ENCODE measurements at regions not wholly inside any gene's neighbourhood (a gene's known extent, or its start where the extent isn't known, plus 50 kb on each side); places are given as distances from the start of the nearest gene placed in this dataset.

DNA sequence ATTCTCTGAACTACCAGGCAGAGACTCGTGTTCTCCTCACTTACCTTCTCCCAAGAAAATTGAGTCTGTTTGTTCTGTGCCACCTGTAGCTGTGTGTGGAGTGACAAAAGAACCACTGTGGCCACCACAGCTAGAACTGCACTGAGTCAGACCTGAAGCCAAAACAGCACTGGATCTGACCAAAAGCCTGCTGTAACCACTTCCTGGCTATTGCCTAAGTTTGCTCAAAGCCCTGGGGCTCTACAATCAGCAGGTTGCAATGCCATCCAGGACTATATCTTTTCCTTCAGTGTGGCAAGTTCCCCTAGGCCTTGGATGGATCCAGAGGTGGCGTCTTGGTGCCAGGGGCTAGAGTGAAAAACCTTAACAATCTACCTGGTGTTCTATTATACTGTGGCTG is 449.1 kb downstream of the FAM133A start:
- DNase-seq (ENCODE audit: low spot score) = no peak
- Histone ChIP-seq H2BK15ac (ENCODE audit: low read length) (no peak overlapping the region), H3K9ac (ENCODE audit: low read depth, low read length, poor library complexity) (no peak overlapping the region), H2BK12ac (ENCODE audit: low read length) (no peak overlapping the region), H3K27ac (replicated peaks; ENCODE audit: low read length) (no peak overlapping the region), H3K27me3 (ENCODE audit: control insufficient read depth in 3 of 3, insufficient read depth in 3 of 3, low read depth in 1 of 3, low read length in 3 of 3) (no peaks in the 10 kb centered on the region), H3K79me1 (ENCODE audit: low read depth, low read length) (no peaks in the 10 kb centered on the region), H2BK5ac (ENCODE audit: low read length) (no peak overlapping the region), H3K36me3 (replicated peaks in 1 of 2; ENCODE audit: control insufficient read depth in 2 of 2, insufficient read depth in 2 of 2, low read length in 2 of 2) (no peaks in the 10 kb centered on the region), H3K4me3 (ENCODE audit: low read length in 2 of 2) (no peak overlapping the region), H2BK120ac (ENCODE audit: low read depth, low read length) (no peak overlapping the region), H3K4me1 (ENCODE audit: control insufficient read depth in 2 of 2, insufficient read depth in 1 of 2, low read depth in 1 of 2, low read length in 2 of 2) (no peaks in the 10 kb centered on the region), H3K4me2 (ENCODE audit: insufficient read depth, low read length, poor library complexity, severe bottlenecking) (no peak overlapping the region), H3K18ac (ENCODE audit: low read length) (no peak overlapping the region), H4K91ac (ENCODE audit: low read depth, low read length, poor library complexity) (no peak overlapping the region), H3K4ac (ENCODE audit: low read length) (no peak overlapping the region), H3K9me3 (replicated peaks in 1 of 2; ENCODE audit: control insufficient read depth in 2 of 2, insufficient read depth in 1 of 2, low read depth in 1 of 2, low read length in 2 of 2) (no peaks in the 10 kb centered on the region), H4K8ac (ENCODE audit: low read depth, low read length) (no peak overlapping the region), H2AFZ (ENCODE audit: low read length) (no peak overlapping the region), H2AK5ac (ENCODE audit: low read depth, low read length) (no peak overlapping the region), H3K14ac (ENCODE audit: low read length) (no peak overlapping the region), H3K23ac (ENCODE audit: low read depth, low read length, poor library complexity) (no peak overlapping the region)
- no CpG with 5 or more reads among the region's 2 CpGs for WGBS, 2 donors (ENCODE audit: extremely low coverage in 2 of 2, insufficient read length in 2 of 2, insufficient replicate concordance in 1 of 2)

DNA sequence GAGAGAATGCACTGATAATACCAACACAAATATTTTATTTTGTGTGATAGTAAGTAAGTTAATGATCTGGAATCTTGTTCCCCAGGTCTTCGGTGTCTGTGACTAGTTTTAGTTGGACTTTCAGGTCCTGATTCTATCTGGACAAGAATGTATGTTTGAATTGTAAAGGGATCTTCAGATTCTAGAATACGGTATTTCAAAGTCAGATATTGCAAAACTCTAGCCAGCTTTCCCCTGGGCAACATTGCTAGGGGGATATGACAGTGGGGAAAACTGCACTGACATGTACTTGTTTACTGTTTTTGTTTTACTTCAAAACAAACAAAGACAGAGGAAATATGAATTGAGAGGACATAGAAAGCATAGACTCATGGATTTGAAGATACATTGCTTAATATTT is 489.0 kb downstream of the FAM133A start:
- H3K14ac ChIP-seq (ENCODE audit: low read length) = no peak overlapping the region
- H3K18ac ChIP-seq (ENCODE audit: low read length) = no peak overlapping the region
- H3K27ac ChIP-seq (replicated peaks; ENCODE audit: low read length) = no peak overlapping the region
- H2BK5ac ChIP-seq (ENCODE audit: low read length) = no peak overlapping the region
- H3K27me3 ChIP-seq (ENCODE audit: control insufficient read depth in 3 of 3, insufficient read depth in 3 of 3, low read depth in 1 of 3, low read length in 3 of 3) = no peaks in the 10 kb centered on the region
- H2AK5ac ChIP-seq (ENCODE audit: low read depth, low read length) = no peak overlapping the region
- no peak overlapping the region for H2BK12ac ChIP-seq (ENCODE audit: low read length)
- H3K79me1 ChIP-seq (ENCODE audit: low read depth, low read length) = no peaks in the 10 kb centered on the region
- H2BK120ac ChIP-seq (ENCODE audit: low read depth, low read length) = no peak overlapping the region
- no CpG with 5 or more reads among the region's 2 CpGs for WGBS, 2 donors (ENCODE audit: extremely low coverage in 2 of 2, insufficient read length in 2 of 2, insufficient replicate concordance in 1 of 2)
- H3K36me3 ChIP-seq (replicated peaks in 1 of 2; ENCODE audit: control insufficient read depth in 2 of 2, insufficient read depth in 2 of 2, low read length in 2 of 2) = no peaks in the 10 kb centered on the region
- no peaks in the 10 kb centered on the region for H3K4me1 ChIP-seq (ENCODE audit: control insufficient read depth in 2 of 2, insufficient read depth in 1 of 2, low read depth in 1 of 2, low read length in 2 of 2)
- no peak overlapping the region for H3K4me2 ChIP-seq (ENCODE audit: insufficient read depth, low read length, poor library complexity, severe bottlenecking)
- H3K4me3 ChIP-seq (ENCODE audit: low read length in 2 of 2) = no peak overlapping the region
- no peaks in the 10 kb centered on the region for H3K9me3 ChIP-seq (replicated peaks in 1 of 2; ENCODE audit: control insufficient read depth in 2 of 2, insufficient read depth in 1 of 2, low read depth in 1 of 2, low read length in 2 of 2)
- H2BK15ac ChIP-seq (ENCODE audit: low read length) = no peak overlapping the region
- H4K8ac ChIP-seq (ENCODE audit: low read depth, low read length) = no peak overlapping the region
- no peak for DNase-seq (ENCODE audit: low spot score)
- no peak overlapping the region for H3K4ac ChIP-seq (ENCODE audit: low read length)
- H2AFZ ChIP-seq (ENCODE audit: low read length) = no peak overlapping the region
- no peak overlapping the region for H3K23ac ChIP-seq (ENCODE audit: low read depth, low read length, poor library complexity)
- no peak overlapping the region for H3K9ac ChIP-seq (ENCODE audit: low read depth, low read length, poor library complexity)
- H4K91ac ChIP-seq (ENCODE audit: low read depth, low read length, poor library complexity) = no peak overlapping the region

DNA sequence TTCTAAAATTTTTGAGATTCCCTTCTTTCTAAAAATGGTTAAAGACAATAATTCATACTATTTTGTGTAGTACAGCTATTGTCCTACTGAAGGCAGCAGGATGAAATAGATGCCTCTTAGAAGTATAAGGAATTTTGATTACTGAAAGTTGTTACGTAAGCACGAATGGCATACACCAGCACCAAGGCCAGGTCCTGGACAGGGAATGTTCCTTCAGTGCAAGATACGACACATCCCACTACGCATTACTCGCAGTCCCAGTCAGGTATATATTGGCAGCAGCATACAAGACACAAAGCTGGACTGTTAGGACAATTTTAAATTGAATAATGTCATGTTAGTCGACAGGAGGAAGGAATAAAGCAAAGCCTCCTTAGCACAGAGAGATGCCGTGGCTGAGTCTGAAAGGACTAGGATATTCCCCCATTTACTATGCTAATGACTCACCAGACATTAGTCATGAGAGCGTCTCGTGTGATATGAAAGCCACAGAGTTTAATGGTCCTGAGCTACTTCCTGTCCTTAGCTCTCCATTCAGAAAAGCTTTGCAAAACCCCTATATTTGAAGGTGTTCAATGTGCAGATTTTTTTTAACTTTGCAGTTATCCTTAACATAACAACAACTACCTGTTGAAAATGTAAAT is 504.3 kb downstream of the FAM133A start:
- no peak overlapping the region for H3K23ac ChIP-seq (ENCODE audit: low read depth, low read length, poor library complexity)
- no peak for DNase-seq (ENCODE audit: low spot score)

DNA sequence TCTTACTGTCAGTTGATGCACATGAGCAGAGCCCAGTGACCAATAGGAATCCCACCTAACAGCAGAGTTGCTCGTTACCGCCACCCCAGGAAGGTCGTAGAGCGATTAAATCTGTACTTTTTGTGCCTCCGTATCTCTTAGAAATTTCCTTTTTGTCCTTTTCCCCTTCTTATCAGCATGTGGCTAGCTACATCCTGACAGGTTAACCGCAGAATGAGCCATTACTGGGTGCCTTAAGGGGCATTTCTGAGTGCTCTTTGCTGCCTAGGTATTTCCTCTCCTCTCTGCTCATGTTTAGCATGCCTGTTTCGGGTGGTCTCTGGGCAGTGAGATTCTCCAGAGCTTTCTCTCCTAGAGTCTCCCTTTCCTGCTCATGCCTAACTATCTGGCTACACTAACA is 530.5 kb downstream of the FAM133A start:
- no peak overlapping the region for H2AFZ ChIP-seq (ENCODE audit: low read length)
- H3K18ac ChIP-seq (ENCODE audit: low read length) = no peak overlapping the region
- H3K14ac ChIP-seq (ENCODE audit: low read length) = no peak overlapping the region
- H2BK15ac ChIP-seq (ENCODE audit: low read length) = no peak overlapping the region
- H4K91ac ChIP-seq (ENCODE audit: low read depth, low read length, poor library complexity) = no peak overlapping the region
- no peaks in the 10 kb centered on the region for H3K27me3 ChIP-seq (ENCODE audit: control insufficient read depth in 3 of 3, insufficient read depth in 3 of 3, low read depth in 1 of 3, low read length in 3 of 3)
- H2AK5ac ChIP-seq (ENCODE audit: low read depth, low read length) = no peak overlapping the region
- DNase-seq (ENCODE audit: low spot score) = no peak
- H3K4me2 ChIP-seq (ENCODE audit: insufficient read depth, low read length, poor library complexity, severe bottlenecking) = no peak overlapping the region
- H2BK5ac ChIP-seq (ENCODE audit: low read length) = no peak overlapping the region
- H3K79me1 ChIP-seq (ENCODE audit: low read depth, low read length) = no peaks in the 10 kb centered on the region
- H3K4ac ChIP-seq (ENCODE audit: low read length) = no peak overlapping the region
- H2BK120ac ChIP-seq (ENCODE audit: low read depth, low read length) = no peak overlapping the region
- H3K9me3 ChIP-seq (replicated peaks in 1 of 2; ENCODE audit: control insufficient read depth in 2 of 2, insufficient read depth in 1 of 2, low read depth in 1 of 2, low read length in 2 of 2) = no peaks in the 10 kb centered on the region
- H3K4me3 ChIP-seq (ENCODE audit: low read length in 2 of 2) = no peak overlapping the region
- no peaks in the 10 kb centered on the region for H3K4me1 ChIP-seq (ENCODE audit: control insufficient read depth in 2 of 2, insufficient read depth in 1 of 2, low read depth in 1 of 2, low read length in 2 of 2)
- no peak overlapping the region for H4K8ac ChIP-seq (ENCODE audit: low read depth, low read length)
- no peak overlapping the region for H3K23ac ChIP-seq (ENCODE audit: low read depth, low read length, poor library complexity)
- H2BK12ac ChIP-seq (ENCODE audit: low read length) = no peak overlapping the region
- no peak overlapping the region for H3K9ac ChIP-seq (ENCODE audit: low read depth, low read length, poor library complexity)
- H3K27ac ChIP-seq (replicated peaks; ENCODE audit: low read length) = no peak overlapping the region
- no CpG with 5 or more reads among the region's 7 CpGs for WGBS, 2 donors (ENCODE audit: extremely low coverage in 2 of 2, insufficient read length in 2 of 2, insufficient replicate concordance in 1 of 2)
- H3K36me3 ChIP-seq (replicated peaks in 1 of 2; ENCODE audit: control insufficient read depth in 2 of 2, insufficient read depth in 2 of 2, low read length in 2 of 2) = no peaks in the 10 kb centered on the region

More for the DNA sequence above, 504.3 kb downstream of the FAM133A start:
- Histone ChIP-seq H2AK5ac (ENCODE audit: low read depth, low read length) (no peak overlapping the region), H3K36me3 (replicated peaks in 1 of 2; ENCODE audit: control insufficient read depth in 2 of 2, insufficient read depth in 2 of 2, low read length in 2 of 2) (no peaks in the 10 kb centered on the region), H2BK12ac (ENCODE audit: low read length) (no peak overlapping the region), H2BK15ac (ENCODE audit: low read length) (no peak overlapping the region), H2BK120ac (ENCODE audit: low read depth, low read length) (no peak overlapping the region), H4K8ac (ENCODE audit: low read depth, low read length) (no peak overlapping the region), H2BK5ac (ENCODE audit: low read length) (no peak overlapping the region), H3K9me3 (replicated peaks in 1 of 2; ENCODE audit: control insufficient read depth in 2 of 2, insufficient read depth in 1 of 2, low read depth in 1 of 2, low read length in 2 of 2) (no peaks in the 10 kb centered on the region), H3K4me2 (ENCODE audit: insufficient read depth, low read length, poor library complexity, severe bottlenecking) (no peak overlapping the region), H3K27me3 (ENCODE audit: control insufficient read depth in 3 of 3, insufficient read depth in 3 of 3, low read depth in 1 of 3, low read length in 3 of 3) (no peaks in the 10 kb centered on the region), H4K91ac (ENCODE audit: low read depth, low read length, poor library complexity) (no peak overlapping the region), H3K18ac (ENCODE audit: low read length) (no peak overlapping the region), H2AFZ (ENCODE audit: low read length) (no peak overlapping the region), H3K27ac (replicated peaks; ENCODE audit: low read length) (no peak overlapping the region), H3K79me1 (ENCODE audit: low read depth, low read length) (no peaks in the 10 kb centered on the region), H3K4me3 (ENCODE audit: low read length in 2 of 2) (no peak overlapping the region), H3K9ac (ENCODE audit: low read depth, low read length, poor library complexity) (no peak overlapping the region), H3K4ac (ENCODE audit: low read length) (no peak overlapping the region), H3K14ac (ENCODE audit: low read length) (no peak overlapping the region), H3K4me1 (ENCODE audit: control insufficient read depth in 2 of 2, insufficient read depth in 1 of 2, low read depth in 1 of 2, low read length in 2 of 2) (no peaks in the 10 kb centered on the region)
- no CpG with 5 or more reads among the region's 9 CpGs for WGBS, 2 donors (ENCODE audit: extremely low coverage in 2 of 2, insufficient read length in 2 of 2, insufficient replicate concordance in 1 of 2)
